CD4-positive, alpha-beta memory T cell (primary cell): ENCODE measurements at regions not wholly inside any gene's neighbourhood (a gene's known extent, or its start where the extent isn't known, plus 50 kb on each side); places are given as distances from the start of the nearest gene placed in this dataset.

Source experiments
- CTCF ChIA-PET: fragments of 350-600 bp; sonication (Branson Sonifier 250); formaldehyde crosslinking; loops from one replicate; lab custom pipeline; 2021; ENCODE audit warnings: inconsistent platforms; ENCODE audit not compliant: partially characterized antibody; lab: Charles Lee
- POLR2A ChIA-PET: fragments of 350-600 bp; sonication (Branson Sonifier 250); formaldehyde crosslinking; loops from one replicate; lab custom pipeline; 2021; ENCODE audit not compliant: partially characterized antibody; lab: Charles Lee
- DNase-seq, 5 donors: peaks; one replicate each; pipeline versions ENCODE4 v3.0.0 to v3.0.0-alpha.2; 2020 to 2022; ENCODE audit warnings: mixed read lengths in 1 of 5
- H3K27ac ChIP-seq: one replicate; pipeline ENCODE4 v1.7.0; 2013; ENCODE audit warnings: low read depth, low read length
- H3K27me3 ChIP-seq: 2 replicates; pipeline ENCODE4 v1.7.0; 2013; ENCODE audit warnings: mild to moderate bottlenecking, low read length, moderate library complexity; ENCODE audit not compliant: insufficient read depth
- H3K36me3 ChIP-seq: 2 replicates; pipeline ENCODE4 v1.7.0; 2013; ENCODE audit warnings: mild to moderate bottlenecking, low read length, moderate library complexity; ENCODE audit not compliant: insufficient read depth
- H3K4me1 ChIP-seq: 2 replicates; pipeline ENCODE4 v1.7.0; 2013; ENCODE audit warnings: mild to moderate bottlenecking, low read length, moderate library complexity; ENCODE audit not compliant: insufficient read depth
- H3K4me3 ChIP-seq, 2 donors: one replicate each; pipeline ENCODE4 v1.7.0; 2013; ENCODE audit warnings: low read length in 2 of 2, mild to moderate bottlenecking in 1 of 2
- H3K9me3 ChIP-seq, 2 donors: one replicate each; pipeline ENCODE4 v1.7.0; 2013; ENCODE audit warnings: low read length in 2 of 2, control low read depth in 1 of 2; ENCODE audit not compliant: control insufficient read depth in 1 of 2
- H3K27ac Mint-ChIP-seq, 7 donors: one replicate each; pipeline ENCODE4 v1.8.0; 2020 to 2021; ENCODE audit warnings: mixed read lengths in 7 of 7, mild to moderate bottlenecking in 6 of 7, inconsistent platforms in 3 of 7, moderate library complexity in 3 of 7
- H3K27me3 Mint-ChIP-seq, 2 donors: one replicate each; pipeline ENCODE4 v1.8.0; 2020 to 2021; ENCODE audit warnings: mixed read lengths in 2 of 2
- H3K36me3 Mint-ChIP-seq, 2 donors: one replicate each; pipeline ENCODE4 v1.8.0; 2020 to 2021; ENCODE audit warnings: mixed read lengths in 2 of 2, inconsistent platforms in 1 of 2, mild to moderate bottlenecking in 1 of 2
- H3K4me1 Mint-ChIP-seq, 4 donors: one replicate each; pipeline ENCODE4 v1.8.0; 2020 to 2021; ENCODE audit warnings: mixed read lengths in 4 of 4, mild to moderate bottlenecking in 1 of 4
- H3K4me3 Mint-ChIP-seq, 8 donors: one replicate each; pipeline ENCODE4 v1.8.0; 2020 to 2021; ENCODE audit warnings: mixed read lengths in 8 of 8, mild to moderate bottlenecking in 7 of 8, moderate library complexity in 6 of 8, inconsistent platforms in 3 of 8
- H3K9me3 Mint-ChIP-seq, 8 donors: one replicate each; pipeline ENCODE4 v1.8.0; 2020 to 2021; ENCODE audit warnings: mixed read lengths in 8 of 8, mild to moderate bottlenecking in 5 of 8, inconsistent platforms in 3 of 8, moderate library complexity in 1 of 8
- intact Hi-C: fragments of 100-400 bp; cut with micrococcal nuclease; formaldehyde crosslinking; loops from one replicate; pipeline ENCODE4 v1.15.1; 2023

DNA sequence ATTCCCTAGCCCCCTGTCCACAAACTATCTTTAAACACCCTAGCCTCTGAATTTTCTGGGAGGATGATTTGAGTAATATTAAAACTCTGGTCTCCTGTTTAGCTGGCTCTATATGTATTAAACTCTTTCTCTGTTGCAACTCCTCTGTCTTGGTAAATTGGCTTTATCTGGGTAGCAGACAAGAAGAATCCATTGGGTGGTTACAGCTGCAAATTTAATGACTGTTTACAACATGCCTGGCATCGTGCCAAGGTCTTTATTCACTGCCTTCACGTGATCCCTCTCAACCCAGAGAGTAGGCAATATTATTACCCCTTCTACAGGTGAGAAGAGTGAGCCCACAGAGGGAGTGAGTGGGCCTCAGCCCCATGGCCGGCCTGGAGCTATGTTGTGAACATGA is 77.8 kb upstream of the MYL2 start:
- CTCF ChIA-PET, result no interaction called here

DNA sequence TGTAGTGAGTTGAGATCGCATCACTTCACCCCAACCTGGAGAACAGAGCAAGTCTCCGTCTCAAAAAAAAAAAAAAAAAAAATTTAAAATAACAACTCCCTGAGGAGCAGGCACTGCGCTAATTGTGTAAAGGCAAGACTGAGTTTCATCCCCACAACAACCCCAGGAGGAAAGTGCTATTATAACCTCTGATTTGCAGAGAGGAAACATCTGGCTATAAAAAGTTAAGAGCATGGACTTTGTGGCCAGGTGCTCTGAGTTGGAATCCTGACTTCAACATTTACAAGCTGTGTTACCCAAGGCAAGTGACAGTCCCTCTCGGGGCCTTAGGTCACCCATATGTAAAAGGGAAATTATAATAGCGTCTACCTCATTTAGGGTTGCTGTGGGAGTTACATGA is 76.0 kb upstream of the MYL2 start:
- Mint-ChIP-seq H3K4me3 (no peak overlapping the region), H3K4me1 (no peaks in the 10 kb centered on the region), H3K27ac (no peak overlapping the region), H3K9me3 (peaks cover 2 to 29% (median 18%) of the 10 kb centered on the region in 8 donors), H3K36me3 (peaks cover 0 to 6% of the 10 kb centered on the region in 2 donors), H3K27me3 (peaks cover 8 to 14% of the 10 kb centered on the region in 2 donors)
- no peak for DNase-seq
- Histone ChIP-seq H3K4me1 (no peaks in the 10 kb centered on the region), H3K27ac (no peak overlapping the region), H3K4me3 (no peak overlapping the region), H3K9me3 (peaks cover 0 to 3% of the 10 kb centered on the region in 2 donors), H3K27me3 (peaks cover 5% of the 10 kb centered on the region), H3K36me3 (no peaks in the 10 kb centered on the region)
- ChIA-PET CTCF (no interaction called here), POLR2A (no interaction called here)
- intact Hi-C loops, result no loop called here

More for the DNA sequence above, 77.8 kb upstream of the MYL2 start:
- Histone ChIP-seq H3K9me3 (peaks cover 0 to 3% of the 10 kb centered on the region in 2 donors), H3K4me1 (no peaks in the 10 kb centered on the region), H3K36me3 (no peaks in the 10 kb centered on the region), H3K27me3 (peaks cover 5% of the 10 kb centered on the region), H3K4me3 (no peak overlapping the region), H3K27ac (no peak overlapping the region)
- peaks cover 6 to 10% of the 10 kb centered on the region in 2 donors for H3K27me3 Mint-ChIP-seq
- no peak overlapping the region for H3K4me3 Mint-ChIP-seq
- H3K36me3 Mint-ChIP-seq, result no peaks in the 10 kb centered on the region
- peaks cover 2 to 29% (median 18%) of the 10 kb centered on the region in 8 donors for H3K9me3 Mint-ChIP-seq
- intact Hi-C loops, result no loop called here
- POLR2A ChIA-PET, result no interaction called here
- no peak overlapping the region for H3K27ac Mint-ChIP-seq
- no peak for DNase-seq
- H3K4me1 Mint-ChIP-seq, result no peaks in the 10 kb centered on the region

DNA sequence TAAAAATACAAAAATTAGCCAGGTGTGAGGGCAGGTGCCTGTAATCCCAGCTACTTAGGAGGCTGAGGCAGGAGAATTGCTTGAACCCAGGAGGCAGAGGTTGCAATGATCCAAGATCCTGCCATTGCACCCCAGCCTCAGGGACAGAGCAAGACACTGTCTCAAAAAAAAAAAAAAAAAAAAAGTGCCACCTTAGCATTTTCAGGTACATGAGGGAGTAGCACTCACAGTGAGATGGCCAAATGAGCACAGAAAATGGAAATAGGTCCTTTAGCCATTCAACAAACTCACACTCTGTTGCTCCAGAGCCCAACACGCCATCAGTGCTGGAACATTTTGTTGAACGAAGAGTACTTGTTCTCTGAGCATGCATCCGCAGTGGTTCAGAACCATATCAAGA is 75.2 kb upstream of the MYL2 start:
- Histone ChIP-seq H3K27ac (no peak overlapping the region), H3K27me3 (peaks cover 5% of the 10 kb centered on the region), H3K36me3 (no peaks in the 10 kb centered on the region), H3K4me3 (no peak overlapping the region), H3K9me3 (peaks cover 0 to 3% of the 10 kb centered on the region in 2 donors), H3K4me1 (no peaks in the 10 kb centered on the region)
- no peak for DNase-seq
- ChIA-PET CTCF (no interaction called here), POLR2A (no interaction called here)
- Mint-ChIP-seq H3K9me3 (peaks cover 2 to 29% (median 18%) of the 10 kb centered on the region in 8 donors), H3K4me1 (no peaks in the 10 kb centered on the region), H3K27me3 (peaks cover 8 to 17% of the 10 kb centered on the region in 2 donors), H3K27ac (no peak overlapping the region), H3K36me3 (peaks cover 0 to 6% of the 10 kb centered on the region in 2 donors), H3K4me3 (no peak overlapping the region)
- intact Hi-C loops, result no loop called here

DNA sequence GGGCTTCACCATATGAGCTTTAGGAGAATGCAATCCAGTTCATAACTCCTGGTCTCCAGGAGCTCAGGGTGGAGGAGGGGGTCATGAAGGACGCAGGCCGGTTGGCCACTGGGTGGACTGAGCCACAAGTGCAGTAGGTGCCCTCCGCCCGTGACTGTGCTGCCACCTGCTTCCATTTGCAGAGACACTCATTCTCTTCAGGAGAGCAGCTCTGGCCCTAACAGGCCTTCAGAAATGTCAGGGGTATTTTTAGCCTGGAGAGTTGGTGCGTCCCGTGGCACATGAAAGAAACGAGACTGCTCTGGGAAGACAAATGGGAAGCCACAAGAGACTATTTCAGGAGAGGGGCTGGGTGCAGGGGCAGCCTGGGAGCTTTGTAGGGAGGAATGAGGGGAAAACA is 74.6 kb upstream of the MYL2 start:
- peaks cover 8 to 22% of the 10 kb centered on the region in 2 donors for H3K27me3 Mint-ChIP-seq
- H3K4me1 Mint-ChIP-seq, result no peaks in the 10 kb centered on the region
- no peak overlapping the region for H3K4me3 Mint-ChIP-seq
- Histone ChIP-seq H3K4me3 (no peak overlapping the region), H3K36me3 (no peaks in the 10 kb centered on the region), H3K27me3 (peaks cover 5% of the 10 kb centered on the region), H3K9me3 (peaks cover 0 to 3% of the 10 kb centered on the region in 2 donors), H3K4me1 (no peaks in the 10 kb centered on the region), H3K27ac (no peak overlapping the region)
- intact Hi-C loops, result no loop called here
- H3K27ac Mint-ChIP-seq, result no peak overlapping the region
- peaks cover 0 to 6% of the 10 kb centered on the region in 2 donors for H3K36me3 Mint-ChIP-seq
- H3K9me3 Mint-ChIP-seq, result peaks cover 2 to 29% (median 17%) of the 10 kb centered on the region in 8 donors
- ChIA-PET POLR2A (no interaction called here), CTCF (interaction anchor here (0.6 kb wide), 1 partner anchor 240 kb away, joined by 4 read pairs; no protein-coding TSS in a partner anchor)
- DNase-seq, result no peak

DNA sequence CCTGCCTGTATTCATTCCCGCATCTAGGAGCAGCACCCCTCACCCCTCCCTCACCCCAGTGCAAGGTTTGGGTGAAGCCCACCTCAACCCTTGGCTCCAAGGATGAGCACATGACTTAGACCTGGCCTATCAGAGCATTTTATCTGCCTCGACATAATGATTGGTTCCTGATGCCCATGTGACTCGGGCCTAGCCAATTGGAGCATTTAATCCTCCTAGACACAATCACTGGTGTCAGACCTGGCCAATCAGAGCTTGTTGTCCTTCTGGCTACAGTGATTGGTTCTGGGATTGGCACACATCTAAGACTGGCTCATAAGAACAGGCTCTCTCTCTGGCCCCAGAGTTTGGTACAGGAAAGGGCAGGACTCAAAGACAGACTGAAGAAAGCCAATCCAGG is 73.1 kb upstream of the MYL2 start:
- Mint-ChIP-seq H3K36me3 (peaks cover 0 to 6% of the 10 kb centered on the region in 2 donors), H3K27ac (no peak overlapping the region)

DNA sequence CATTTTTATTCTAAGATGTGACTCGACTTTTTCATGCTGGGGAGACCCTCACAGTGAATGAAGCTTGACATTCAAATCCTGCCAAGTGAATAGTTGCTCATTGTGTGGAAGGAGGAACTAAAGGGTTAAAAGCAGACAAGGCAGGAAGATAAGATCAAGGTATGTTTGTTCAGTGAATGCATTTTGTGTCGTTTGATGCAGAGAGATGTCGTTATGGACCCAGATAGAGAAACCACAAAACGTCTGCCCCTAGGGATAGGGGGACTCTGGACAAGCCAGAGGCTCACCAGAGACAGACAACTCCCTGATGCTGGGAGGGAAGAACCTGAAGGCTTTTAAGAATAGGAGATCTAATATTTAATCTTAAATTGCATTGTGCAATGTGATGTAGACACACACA is 72.5 kb upstream of the MYL2 start:
- H3K27me3 Mint-ChIP-seq, result peaks cover 8 to 25% of the 10 kb centered on the region in 2 donors
- CTCF ChIA-PET, result no interaction called here
- H3K9me3 ChIP-seq, result no peaks in the 10 kb centered on the region

More for the DNA sequence above, 73.1 kb upstream of the MYL2 start:
- H3K27me3 ChIP-seq, result peaks cover 5% of the 10 kb centered on the region
- H3K4me1 Mint-ChIP-seq, result no peaks in the 10 kb centered on the region
- peaks cover 2 to 19% (median 11%) of the 10 kb centered on the region in 8 donors for H3K9me3 Mint-ChIP-seq
- H3K9me3 ChIP-seq, result peaks cover 0 to 3% of the 10 kb centered on the region in 2 donors
- no peak overlapping the region for H3K4me3 ChIP-seq
- intact Hi-C loops, result no loop called here
- peaks cover 8 to 25% of the 10 kb centered on the region in 2 donors for H3K27me3 Mint-ChIP-seq
- ChIA-PET POLR2A (no interaction called here), CTCF (no interaction called here)
- no peaks in the 10 kb centered on the region for H3K4me1 ChIP-seq
- DNase-seq, result no peak
- H3K4me3 Mint-ChIP-seq, result no peak overlapping the region
- H3K36me3 ChIP-seq, result no peaks in the 10 kb centered on the region
- no peak overlapping the region for H3K27ac ChIP-seq

DNA sequence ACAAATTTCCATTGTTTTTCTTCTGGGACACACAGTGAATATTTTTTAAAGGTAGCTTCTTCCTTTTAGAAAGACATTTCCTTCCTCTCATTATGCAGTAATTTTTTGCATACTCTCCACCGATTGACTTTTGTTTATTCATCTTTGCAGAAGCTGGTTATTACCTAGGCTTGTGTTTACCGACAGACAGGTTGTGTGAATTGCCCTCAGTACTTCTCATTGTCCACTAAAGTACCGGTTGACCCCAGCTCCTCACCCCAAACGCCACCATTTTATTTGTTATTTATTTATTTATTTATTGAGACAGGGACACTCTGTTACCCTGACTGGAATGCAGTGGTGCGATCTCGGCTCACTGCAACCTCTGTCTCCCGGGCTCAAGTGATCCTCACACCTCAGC is 63.4 kb upstream of the MYL2 start:
- H3K4me1 Mint-ChIP-seq, result no peaks in the 10 kb centered on the region
- Histone ChIP-seq H3K36me3 (no peaks in the 10 kb centered on the region), H3K27ac (no peak overlapping the region), H3K27me3 (no peaks in the 10 kb centered on the region), H3K9me3 (no peaks in the 10 kb centered on the region), H3K4me3 (no peak overlapping the region), H3K4me1 (no peaks in the 10 kb centered on the region)
- H3K27ac Mint-ChIP-seq, result no peak overlapping the region
- ChIA-PET POLR2A (no interaction called here), CTCF (no interaction called here)
- intact Hi-C loops, result no loop called here
- H3K36me3 Mint-ChIP-seq, result no peaks in the 10 kb centered on the region
- DNase-seq, result no peak
- no peak overlapping the region for H3K4me3 Mint-ChIP-seq
- peaks cover 18 to 21% of the 10 kb centered on the region in 2 donors for H3K27me3 Mint-ChIP-seq
- no peaks in the 10 kb centered on the region for H3K9me3 Mint-ChIP-seq

More for the DNA sequence above, 72.5 kb upstream of the MYL2 start:
- H3K27ac ChIP-seq, result no peak overlapping the region
- Mint-ChIP-seq H3K9me3 (peaks cover 2 to 14% (median 6%) of the 10 kb centered on the region in 8 donors), H3K4me3 (no peak overlapping the region), H3K4me1 (no peaks in the 10 kb centered on the region), H3K36me3 (peaks cover 0 to 6% of the 10 kb centered on the region in 2 donors), H3K27ac (no peak overlapping the region)
- DNase-seq, result no peak
- H3K36me3 ChIP-seq, result no peaks in the 10 kb centered on the region
- no peak overlapping the region for H3K4me3 ChIP-seq
- H3K4me1 ChIP-seq, result no peaks in the 10 kb centered on the region
- POLR2A ChIA-PET, result no interaction called here
- intact Hi-C loops, result no loop called here
- H3K27me3 ChIP-seq, result peaks cover 5% of the 10 kb centered on the region
